ENCODE measurements at regions not wholly inside any gene's neighbourhood (a gene's known extent, or its start where the extent isn't known, plus 50 kb on each side); places are given as distances from the start of the nearest gene placed in this dataset.

GRCh38 chr7:148950806-148951205 lies 66.7 kb upstream of the EZH2 start:
- DNase-seq (ENCODE audit: low spot score) = no peak

GRCh38 chr7:148944935-148945934 lies 61.1 kb upstream of the EZH2 start:
- no peak for DNase-seq (ENCODE audit: low spot score)

- peak; percentile 90 for DNase-seq (ENCODE audit: low spot score)
Observed at GRCh38 chr7:148941598-148942275, 57.6 kb upstream of the EZH2 start.

- peak; percentile 94 for DNase-seq (ENCODE audit: low spot score)
Observed at GRCh38 chr7:148940702-148941597, 56.9 kb upstream of the EZH2 start.

- peak; percentile 45 for DNase-seq (ENCODE audit: low spot score)
Observed at GRCh38 chr7:148939128-148939755, 55.2 kb upstream of the EZH2 start.

GRCh38 chr7:148935451-148935850 lies 51.4 kb upstream of the EZH2 start:
- no peak for DNase-seq (ENCODE audit: low spot score)
